SK-N-SH (cell line): ENCODE measurements at regions not wholly inside any gene's neighbourhood (a gene's known extent, or its start where the extent isn't known, plus 50 kb on each side); places are given as distances from the start of the nearest gene placed in this dataset.

Source experiments
- CTCF ChIA-PET: fragments of 300-600, 350-600 bp; formaldehyde crosslinking; extraction: SDS; loops from one replicate; lab custom pipeline; 2021; lab: Yijun Ruan, JAX
- POLR2A ChIA-PET: fragments of 350-600 bp; sonication (Branson Sonifier 250); formaldehyde crosslinking; extraction: SDS; loops from one replicate; lab custom pipeline; 2020; ENCODE audit warnings: antibody characterized with exemption, inconsistent platforms; lab: Yijun Ruan, JAX
- DNase-seq: peaks from one replicate; pipeline ENCODE4 v3.0.0; 2012
- H2AFZ ChIP-seq: fragments of 200-600 bp; sonication (generic); 2 replicates; pipeline ENCODE4 v1.8.1; 2016; ENCODE audit warnings: antibody characterized with exemption, mild to moderate bottlenecking, low read depth
- H3F3A ChIP-seq: fragments of 200-600 bp; sonication (generic); replicated peaks from 2 replicates; pipeline ENCODE3; 2016; ENCODE audit warnings: antibody characterized with exemption, mild to moderate bottlenecking; ENCODE audit not compliant: insufficient read depth
- H3K27ac ChIP-seq, 2 experiments: fragments of 200-500 bp in 1 of 2; fragments of 200-600 bp in 1 of 2; sonication (Bioruptor generic) in 1 of 2; sonication (generic), shearing (Covaris generic) in 1 of 2; 2 replicates each; pipeline versions ENCODE4 v1.5.1 to v1.6.1; 2014 to 2016; ENCODE audit warnings: low read depth in 2 of 2, inconsistent platforms in 1 of 2, low read length in 1 of 2, mild to moderate bottlenecking in 1 of 2, mixed read lengths in 1 of 2
- H3K27me3 ChIP-seq: fragments of 200-600 bp; sonication (generic), shearing (Covaris generic); 2 replicates; pipeline ENCODE4 v1.6.1; 2016; ENCODE audit warnings: mixed run types; ENCODE audit not compliant: insufficient read depth
- H3K36me3 ChIP-seq, 2 experiments: fragments of 200-500 bp in 1 of 2; fragments of 200-600 bp in 1 of 2; sonication (Bioruptor generic) in 1 of 2; sonication (generic) in 1 of 2; replicated peaks in 1 of 2; 2 replicates each; pipeline versions ENCODE3 to v1.5.1; 2014 to 2016; ENCODE audit warnings: low read length in 1 of 2, mild to moderate bottlenecking in 1 of 2; ENCODE audit not compliant: insufficient read depth in 2 of 2, control insufficient read depth in 1 of 2
- H3K4me1 ChIP-seq, 2 experiments: fragments of 200-500 bp in 1 of 2; fragments of 200-600 bp in 1 of 2; sonication (Bioruptor generic) in 1 of 2; sonication (generic), shearing (Covaris generic) in 1 of 2; 2 replicates each; pipeline versions ENCODE4 v1.5.1 to v1.6.1; 2014 to 2016; ENCODE audit warnings: low read depth in 1 of 2, low read length in 1 of 2, mixed run types in 1 of 2; ENCODE audit not compliant: insufficient read depth in 2 of 2, control insufficient read depth in 1 of 2
- H3K4me2 ChIP-seq: fragments of 200-600 bp; sonication (generic), shearing (Covaris generic); 2 replicates; pipeline ENCODE4 v1.6.1; 2017; ENCODE audit warnings: mixed run types
- H3K4me3 ChIP-seq, 2 experiments: fragments of 200-500 bp in 1 of 2; fragments of 200-600 bp in 1 of 2; sonication (Bioruptor generic) in 1 of 2; sonication (generic), shearing (Covaris generic) in 1 of 2; 2 replicates each; pipeline versions ENCODE4 v1.5.1 to v1.8.1; 2014 to 2016; ENCODE audit warnings: low read depth in 2 of 2, inconsistent platforms in 1 of 2, low read length in 1 of 2, mild to moderate bottlenecking in 1 of 2, mixed read lengths in 1 of 2, moderate library complexity in 1 of 2
- H3K79me2 ChIP-seq: fragments of 200-600 bp; sonication (generic); 2 replicates; pipeline ENCODE4 v1.8.1; 2017; ENCODE audit warnings: mild to moderate bottlenecking; ENCODE audit not compliant: insufficient read depth
- H3K9ac ChIP-seq: fragments of 200-600 bp; sonication (generic); 2 replicates; pipeline ENCODE4 v1.6.1; 2017; ENCODE audit warnings: mixed run types
- H3K9me2 ChIP-seq: fragments of 200-600 bp; sonication (generic); 2 replicates; pipeline ENCODE4 v1.6.1; 2017; ENCODE audit warnings: mixed run types
- H3K9me3 ChIP-seq: fragments of 200-600 bp; sonication (generic); 2 replicates; pipeline ENCODE4 v1.6.1; 2017; ENCODE audit warnings: mixed run types, mild to moderate bottlenecking, moderate library complexity
- H4K20me1 ChIP-seq: fragments of 200-600 bp; sonication (generic); 2 replicates; pipeline ENCODE4 v1.6.1; 2017; ENCODE audit warnings: mild to moderate bottlenecking, mixed run types; ENCODE audit not compliant: insufficient read depth
- CTCF ChIP-seq: fragments of 200-600 bp; sonication (generic); IDR thresholded peaks from 2 replicates; pipeline ENCODE4 v1.6.1; 2017; ENCODE audit warnings: antibody characterized with exemption, mild to moderate bottlenecking, moderate library complexity
- FOSL2 ChIP-seq: IDR thresholded peaks from 2 replicates; pipeline ENCODE4 v1.4.0; 2012; ENCODE audit warnings: low read depth, mild to moderate bottlenecking, moderate library complexity, borderline replicate concordance
- GATA2 ChIP-seq: sonication (generic); formaldehyde crosslinking; IDR thresholded peaks from 2 replicates; pipeline ENCODE4 v1.5.0; 2020; ENCODE audit warnings: mild to moderate bottlenecking, missing genetic modification reagents
- NFIC ChIP-seq: IDR thresholded peaks from 2 replicates; pipeline ENCODE4 v1.4.0; 2012; ENCODE audit warnings: borderline replicate concordance
- REST ChIP-seq: IDR thresholded peaks from 2 replicates; pipeline ENCODE4 v1.6.1; 2012; ENCODE audit warnings: mild to moderate bottlenecking, low read depth, low read length, moderate library complexity
- RXRA ChIP-seq: IDR thresholded peaks from 2 replicates; pipeline ENCODE4 v1.4.0; 2012; ENCODE audit warnings: low read depth, mild to moderate bottlenecking, borderline replicate concordance
- YY1 ChIP-seq: IDR thresholded peaks from 2 replicates; pipeline ENCODE4 v1.4.0; 2012; ENCODE audit warnings: low read depth, mild to moderate bottlenecking
- WGBS: methylation state at CpG from one replicate; pipeline ENCODE4 v1.1.6; 2017; ENCODE audit warnings: low lambda C conversion rate; 5-methylcytosine and 5-hydroxymethylcytosine counted together

GRCh38 chr3:80697291-80697690 is 929.5 kb upstream of the ROBO1 start:
- Histone ChIP-seq H3K9ac (no peak overlapping the region), H3K9me3 (no peaks in the 10 kb centered on the region), H2AFZ (no peak overlapping the region), H3K4me3 (no peak overlapping the region), H3K79me2 (no peaks in the 10 kb centered on the region), H3K4me1 (no peaks in the 10 kb centered on the region), H3F3A (no peaks in the 10 kb centered on the region), H3K36me3 (no peaks in the 10 kb centered on the region), H4K20me1 (no peaks in the 10 kb centered on the region), H3K27me3 (no peaks in the 10 kb centered on the region), H3K9me2 (no peaks in the 10 kb centered on the region), H3K27ac (no peak overlapping the region), H3K4me2 (no peak overlapping the region)
- ChIA-PET POLR2A (no interaction called here), CTCF (no interaction called here)
- DNase-seq, result no peak
- 41% methylated on average over 2 of the region's 2 CpGs for WGBS
- TF ChIP-seq GATA2 (CRISPR knock-in tag), result no peak

- Histone ChIP-seq H4K20me1 (no peaks in the 10 kb centered on the region), H3K27ac (no peak overlapping the region), H3K4me1 (no peaks in the 10 kb centered on the region), H2AFZ (no peak overlapping the region), H3K27me3 (no peaks in the 10 kb centered on the region), H3K4me3 (no peak overlapping the region), H3K4me2 (no peak overlapping the region), H3F3A (no peaks in the 10 kb centered on the region), H3K9ac (no peak overlapping the region), H3K9me2 (no peaks in the 10 kb centered on the region), H3K9me3 (no peaks in the 10 kb centered on the region), H3K36me3 (no peaks in the 10 kb centered on the region), H3K79me2 (no peaks in the 10 kb centered on the region)
- ChIA-PET CTCF (interaction anchor here (0.6 kb wide), 1 partner anchor 1092 kb away, joined by 3 read pairs; no protein-coding TSS in a partner anchor), POLR2A (no interaction called here)
- TF ChIP-seq CTCF (no peak), FOSL2 (no peak), REST (no peak), RXRA (no peak), YY1 (no peak), NFIC (no peak)
- DNase-seq, result no peak
- 22% methylated on average over 2 of the region's 2 CpGs for WGBS
Measured at GRCh38 chr3:80696280-80696679, 928.5 kb upstream of the ROBO1 start.
